ENCODE measurements at regions not wholly inside any gene's neighbourhood (a gene's known extent, or its start where the extent isn't known, plus 50 kb on each side); places are given as distances from the start of the nearest gene placed in this dataset.

DNA sequence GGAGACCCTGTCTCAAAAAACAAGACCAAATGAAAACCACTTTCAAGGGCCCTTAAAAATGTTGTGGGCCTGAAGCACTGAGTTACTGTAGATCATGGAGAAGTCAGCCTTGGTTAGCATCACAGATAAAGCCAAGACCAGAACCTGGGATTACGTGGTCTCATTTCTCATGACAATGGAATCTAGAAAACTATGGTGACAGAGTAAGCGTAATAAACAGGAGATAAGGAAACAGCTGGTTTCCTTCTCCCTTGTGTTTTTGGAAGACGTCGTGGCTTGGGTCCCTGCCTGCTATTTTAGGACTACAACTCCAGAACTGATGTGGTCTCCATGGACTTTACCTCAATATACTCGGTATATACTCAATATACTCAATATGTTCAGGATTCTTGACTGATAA, 180.7 kb upstream of the ZFHX3 start:
- in situ Hi-C loops (cut with HindIII; ENCODE audit: low pct_ligation_motif_present, low sequenced_read_pairs) = no loop called here
- Histone ChIP-seq H3K4me3 (ENCODE audit: low read depth, low read length) (no peak overlapping the region), H3K27ac (peak overlapping the region; percentile 63), H3K27me3 (replicated peaks) (no peaks in the 10 kb centered on the region), H3K36me3 (replicated peaks) (no peaks in the 10 kb centered on the region)
- TF ChIP-seq, protein P1, sequence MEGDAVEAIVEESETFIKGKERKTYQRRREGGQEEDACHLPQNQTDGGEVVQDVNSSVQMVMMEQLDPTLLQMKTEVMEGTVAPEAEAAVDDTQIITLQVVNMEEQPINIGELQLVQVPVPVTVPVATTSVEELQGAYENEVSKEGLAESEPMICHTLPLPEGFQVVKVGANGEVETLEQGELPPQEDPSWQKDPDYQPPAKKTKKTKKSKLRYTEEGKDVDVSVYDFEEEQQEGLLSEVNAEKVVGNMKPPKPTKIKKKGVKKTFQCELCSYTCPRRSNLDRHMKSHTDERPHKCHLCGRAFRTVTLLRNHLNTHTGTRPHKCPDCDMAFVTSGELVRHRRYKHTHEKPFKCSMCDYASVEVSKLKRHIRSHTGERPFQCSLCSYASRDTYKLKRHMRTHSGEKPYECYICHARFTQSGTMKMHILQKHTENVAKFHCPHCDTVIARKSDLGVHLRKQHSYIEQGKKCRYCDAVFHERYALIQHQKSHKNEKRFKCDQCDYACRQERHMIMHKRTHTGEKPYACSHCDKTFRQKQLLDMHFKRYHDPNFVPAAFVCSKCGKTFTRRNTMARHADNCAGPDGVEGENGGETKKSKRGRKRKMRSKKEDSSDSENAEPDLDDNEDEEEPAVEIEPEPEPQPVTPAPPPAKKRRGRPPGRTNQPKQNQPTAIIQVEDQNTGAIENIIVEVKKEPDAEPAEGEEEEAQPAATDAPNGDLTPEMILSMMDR (IDR thresholded peaks at IDR 0.05; ENCODE audit: low read depth, low read length, missing control alignments) = no peak
- DNase-seq = peak; percentile 93

DNA sequence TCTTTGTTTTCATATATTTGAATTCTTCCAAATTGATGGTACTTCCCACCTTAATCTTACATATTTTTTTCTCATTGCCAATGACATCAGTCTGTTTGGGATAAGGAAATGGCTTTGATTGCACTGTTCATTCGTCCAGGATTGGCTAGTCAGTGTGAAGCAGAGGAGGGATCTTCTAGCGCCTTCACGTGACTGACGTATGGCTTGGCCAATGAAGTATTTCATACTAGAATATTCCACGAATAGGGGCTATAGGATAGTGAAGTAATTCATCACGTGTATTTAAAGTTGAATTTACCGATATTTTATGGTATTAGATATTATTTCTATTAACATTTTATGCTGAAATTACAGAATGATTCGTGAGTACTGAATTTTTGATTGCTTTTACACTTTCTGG, 178.7 kb upstream of the ZFHX3 start:
- no peak for DNase-seq
- no peak overlapping the region for H3K4me3 ChIP-seq (ENCODE audit: low read depth, low read length)
- no peaks in the 10 kb centered on the region for H3K27me3 ChIP-seq (replicated peaks)
- H3K36me3 ChIP-seq (replicated peaks) = no peaks in the 10 kb centered on the region
- no peak overlapping the region for H3K27ac ChIP-seq
- TF ChIP-seq, protein P1 (IDR thresholded peaks at IDR 0.05; ENCODE audit: low read depth, low read length, missing control alignments) = no peak
- in situ Hi-C loops (cut with HindIII; ENCODE audit: low pct_ligation_motif_present, low sequenced_read_pairs) = no loop called here

DNA sequence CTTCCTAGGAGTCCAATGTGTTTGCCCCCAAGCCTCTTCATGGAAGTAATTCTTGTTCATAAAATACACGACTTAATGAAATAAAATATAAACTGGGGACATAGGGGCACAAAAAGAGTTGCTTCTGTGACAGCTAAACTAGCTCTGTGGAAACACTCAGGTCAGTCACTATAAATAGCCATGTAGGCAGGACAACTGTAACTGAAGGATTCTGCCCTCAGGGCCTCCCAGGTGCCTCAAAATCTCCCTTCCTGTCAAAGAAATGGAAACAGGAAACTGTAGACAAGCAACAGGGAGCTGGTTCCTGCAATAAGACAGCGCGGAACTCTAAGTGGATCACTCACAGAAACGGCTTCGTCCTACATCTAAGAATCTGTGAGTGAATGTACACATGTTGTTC, 178.1 kb upstream of the ZFHX3 start:
- TF ChIP-seq, protein P1 (IDR thresholded peaks at IDR 0.05; ENCODE audit: low read depth, low read length, missing control alignments) = no peak
- no peak for DNase-seq
- H3K27ac ChIP-seq = no peak overlapping the region
- H3K4me3 ChIP-seq (ENCODE audit: low read depth, low read length) = no peak overlapping the region
- in situ Hi-C loops (cut with HindIII; ENCODE audit: low pct_ligation_motif_present, low sequenced_read_pairs) = no loop called here
- no peaks in the 10 kb centered on the region for H3K36me3 ChIP-seq (replicated peaks)
- no peaks in the 10 kb centered on the region for H3K27me3 ChIP-seq (replicated peaks)

DNA sequence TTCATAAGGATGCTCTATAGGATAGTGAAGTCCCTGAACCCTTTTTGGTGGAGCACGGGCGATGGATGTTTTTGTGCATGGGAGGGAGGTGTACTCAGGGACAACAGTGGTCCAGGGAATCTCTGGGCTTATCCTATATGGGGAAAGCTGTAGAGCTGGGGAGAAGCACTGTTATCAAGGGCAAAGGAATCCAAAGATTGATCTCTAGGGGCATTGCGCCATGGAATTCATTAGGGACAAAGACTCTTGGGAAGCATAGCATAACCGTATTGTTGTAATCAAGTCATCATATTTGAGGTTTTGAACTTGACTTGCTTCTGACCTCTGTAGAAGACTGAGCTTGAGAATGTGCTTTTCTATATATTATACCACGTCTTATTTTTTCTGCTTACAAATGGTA, 172.9 kb upstream of the ZFHX3 start:
- no peaks in the 10 kb centered on the region for H3K36me3 ChIP-seq (replicated peaks)
- H3K4me3 ChIP-seq (ENCODE audit: low read depth, low read length) = no peak overlapping the region
- no peak overlapping the region for H3K27ac ChIP-seq
- in situ Hi-C loops (cut with HindIII; ENCODE audit: low pct_ligation_motif_present, low sequenced_read_pairs) = loop anchor here (25.0 kb wide), 1 partner anchor 384 kb away; no protein-coding TSS in a partner anchor
- no peaks in the 10 kb centered on the region for H3K27me3 ChIP-seq (replicated peaks)
- no peak for DNase-seq
- TF ChIP-seq, protein P1 (IDR thresholded peaks at IDR 0.05; ENCODE audit: low read depth, low read length, missing control alignments) = no peak

DNA sequence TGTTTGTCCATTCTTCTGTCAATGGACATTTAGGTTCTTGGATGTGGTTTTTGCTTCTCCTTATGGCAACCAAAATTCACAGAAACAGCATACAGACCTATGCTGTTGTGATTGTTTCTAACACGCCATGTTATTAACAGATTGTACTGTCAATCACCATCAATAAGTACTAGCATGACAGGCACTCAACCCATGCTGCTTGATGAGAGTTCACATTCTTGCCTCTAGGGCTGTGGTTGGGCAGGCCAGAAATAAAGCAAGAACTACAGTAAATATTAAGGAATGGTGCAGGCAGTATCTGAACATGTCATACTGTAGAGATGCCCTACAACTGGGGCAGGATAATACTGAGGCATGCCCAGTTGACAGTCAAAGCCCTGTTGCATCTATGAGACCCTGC, 171.2 kb upstream of the ZFHX3 start:
- H3K27ac ChIP-seq = no peak overlapping the region
- in situ Hi-C loops (cut with HindIII; ENCODE audit: low pct_ligation_motif_present, low sequenced_read_pairs) = loop anchor here (25.0 kb wide), 1 partner anchor 382 kb away; no protein-coding TSS in a partner anchor
- no peak for DNase-seq
- H3K4me3 ChIP-seq (ENCODE audit: low read depth, low read length) = no peak overlapping the region
- TF ChIP-seq, protein P1 (IDR thresholded peaks at IDR 0.05; ENCODE audit: low read depth, low read length, missing control alignments) = peak; percentile 51
- H3K36me3 ChIP-seq (replicated peaks) = no peaks in the 10 kb centered on the region
- no peaks in the 10 kb centered on the region for H3K27me3 ChIP-seq (replicated peaks)

DNA sequence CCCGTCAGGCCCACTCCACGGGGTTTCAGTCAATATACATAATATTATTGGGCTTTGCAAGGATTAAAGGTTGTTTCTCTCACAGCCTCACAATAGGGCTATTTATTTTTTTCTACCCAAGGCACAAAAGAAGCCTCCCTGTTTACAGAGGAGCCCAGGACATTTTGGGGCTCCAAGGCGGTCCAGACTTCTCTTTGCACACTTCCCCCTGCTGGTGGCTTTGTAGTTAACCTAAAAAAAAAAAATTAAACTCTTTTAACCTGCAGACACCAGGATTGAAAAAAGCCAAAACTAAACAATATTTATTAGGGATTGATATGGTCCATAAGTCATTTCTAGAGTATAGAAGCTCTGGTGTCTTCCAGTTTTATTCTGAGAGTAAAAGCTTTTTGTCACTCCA, 169.7 kb upstream of the ZFHX3 start:
- Histone ChIP-seq H3K4me3 (ENCODE audit: low read depth, low read length) (no peak overlapping the region), H3K27me3 (replicated peaks) (no peaks in the 10 kb centered on the region), H3K36me3 (replicated peaks) (no peaks in the 10 kb centered on the region), H3K27ac (no peak overlapping the region)
- no peak for DNase-seq
- TF ChIP-seq, protein P1 (IDR thresholded peaks at IDR 0.05; ENCODE audit: low read depth, low read length, missing control alignments) = peak; percentile 59
- in situ Hi-C loops (cut with HindIII; ENCODE audit: low pct_ligation_motif_present, low sequenced_read_pairs) = loop anchor here (25.0 kb wide), 1 partner anchor 380 kb away; no protein-coding TSS in a partner anchor
